ENCODE measurements at regions not wholly inside any gene's neighbourhood (a gene's known extent, or its start where the extent isn't known, plus 50 kb on each side); places are given as distances from the start of the nearest gene placed in this dataset.

DNA sequence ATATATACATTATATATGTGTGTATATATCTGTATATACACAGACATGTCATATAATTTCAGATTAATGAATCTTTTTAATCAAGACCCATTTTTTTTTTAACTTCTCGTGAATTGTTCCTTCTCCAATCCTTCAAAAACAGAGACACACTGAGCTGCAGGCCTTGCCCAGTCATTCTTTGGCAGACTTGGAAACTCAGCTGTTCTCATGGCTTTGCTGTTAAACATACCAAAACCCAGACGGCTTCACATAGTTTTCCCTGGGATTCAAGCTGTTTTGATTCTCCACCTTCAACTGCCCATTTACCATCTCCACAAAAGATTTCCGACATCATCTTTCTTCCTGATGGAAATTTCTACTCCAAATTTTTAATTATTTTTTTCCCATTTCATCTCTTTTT, 148.7 kb downstream of the KCNJ2 start:
- no peak overlapping the region for H3K27ac Mint-ChIP-seq
- H3K27me3 Mint-ChIP-seq (ENCODE audit: insufficient read depth, low read depth, poor library complexity), result peaks cover 11% of the 10 kb centered on the region
- Histone ChIP-seq H3K9me2 (ENCODE audit: insufficient read depth) (no peaks in the 10 kb centered on the region), H3K27ac (ENCODE audit: low read depth) (no peak overlapping the region), H3K4me2 (no peak overlapping the region), H2AFZ (no peak overlapping the region), H3K36me3 (ENCODE audit: insufficient read depth) (no peaks in the 10 kb centered on the region), H3K4me1 (ENCODE audit: insufficient read depth) (peaks cover 13% of the 10 kb centered on the region), H3K4me3 (no peak overlapping the region), H3K79me2 (replicated peaks; ENCODE audit: insufficient read depth) (no peaks in the 10 kb centered on the region), H3K27me3 (ENCODE audit: insufficient read depth) (no peaks in the 10 kb centered on the region), H3F3A (replicated peaks; ENCODE audit: low read depth) (no peaks in the 10 kb centered on the region), H4K20me1 (replicated peaks; ENCODE audit: insufficient read depth) (no peaks in the 10 kb centered on the region)
- H3K4me3 Mint-ChIP-seq, result no peak overlapping the region
- no peak for ATAC-seq
- no peaks in the 10 kb centered on the region for H3K9me3 Mint-ChIP-seq
- H3K4me1 Mint-ChIP-seq, result peaks cover 19% of the 10 kb centered on the region
- DNase-seq (ENCODE audit: low spot score), result no peak
- no peaks in the 10 kb centered on the region for H3K36me3 Mint-ChIP-seq (ENCODE audit: low read depth)
- TF ChIP-seq CREB1 (CRISPR knock-in tag; IDR thresholded peaks at IDR 0.05; ENCODE audit: low read depth), result no peak
- TF ChIP-seq, protein P1, sequence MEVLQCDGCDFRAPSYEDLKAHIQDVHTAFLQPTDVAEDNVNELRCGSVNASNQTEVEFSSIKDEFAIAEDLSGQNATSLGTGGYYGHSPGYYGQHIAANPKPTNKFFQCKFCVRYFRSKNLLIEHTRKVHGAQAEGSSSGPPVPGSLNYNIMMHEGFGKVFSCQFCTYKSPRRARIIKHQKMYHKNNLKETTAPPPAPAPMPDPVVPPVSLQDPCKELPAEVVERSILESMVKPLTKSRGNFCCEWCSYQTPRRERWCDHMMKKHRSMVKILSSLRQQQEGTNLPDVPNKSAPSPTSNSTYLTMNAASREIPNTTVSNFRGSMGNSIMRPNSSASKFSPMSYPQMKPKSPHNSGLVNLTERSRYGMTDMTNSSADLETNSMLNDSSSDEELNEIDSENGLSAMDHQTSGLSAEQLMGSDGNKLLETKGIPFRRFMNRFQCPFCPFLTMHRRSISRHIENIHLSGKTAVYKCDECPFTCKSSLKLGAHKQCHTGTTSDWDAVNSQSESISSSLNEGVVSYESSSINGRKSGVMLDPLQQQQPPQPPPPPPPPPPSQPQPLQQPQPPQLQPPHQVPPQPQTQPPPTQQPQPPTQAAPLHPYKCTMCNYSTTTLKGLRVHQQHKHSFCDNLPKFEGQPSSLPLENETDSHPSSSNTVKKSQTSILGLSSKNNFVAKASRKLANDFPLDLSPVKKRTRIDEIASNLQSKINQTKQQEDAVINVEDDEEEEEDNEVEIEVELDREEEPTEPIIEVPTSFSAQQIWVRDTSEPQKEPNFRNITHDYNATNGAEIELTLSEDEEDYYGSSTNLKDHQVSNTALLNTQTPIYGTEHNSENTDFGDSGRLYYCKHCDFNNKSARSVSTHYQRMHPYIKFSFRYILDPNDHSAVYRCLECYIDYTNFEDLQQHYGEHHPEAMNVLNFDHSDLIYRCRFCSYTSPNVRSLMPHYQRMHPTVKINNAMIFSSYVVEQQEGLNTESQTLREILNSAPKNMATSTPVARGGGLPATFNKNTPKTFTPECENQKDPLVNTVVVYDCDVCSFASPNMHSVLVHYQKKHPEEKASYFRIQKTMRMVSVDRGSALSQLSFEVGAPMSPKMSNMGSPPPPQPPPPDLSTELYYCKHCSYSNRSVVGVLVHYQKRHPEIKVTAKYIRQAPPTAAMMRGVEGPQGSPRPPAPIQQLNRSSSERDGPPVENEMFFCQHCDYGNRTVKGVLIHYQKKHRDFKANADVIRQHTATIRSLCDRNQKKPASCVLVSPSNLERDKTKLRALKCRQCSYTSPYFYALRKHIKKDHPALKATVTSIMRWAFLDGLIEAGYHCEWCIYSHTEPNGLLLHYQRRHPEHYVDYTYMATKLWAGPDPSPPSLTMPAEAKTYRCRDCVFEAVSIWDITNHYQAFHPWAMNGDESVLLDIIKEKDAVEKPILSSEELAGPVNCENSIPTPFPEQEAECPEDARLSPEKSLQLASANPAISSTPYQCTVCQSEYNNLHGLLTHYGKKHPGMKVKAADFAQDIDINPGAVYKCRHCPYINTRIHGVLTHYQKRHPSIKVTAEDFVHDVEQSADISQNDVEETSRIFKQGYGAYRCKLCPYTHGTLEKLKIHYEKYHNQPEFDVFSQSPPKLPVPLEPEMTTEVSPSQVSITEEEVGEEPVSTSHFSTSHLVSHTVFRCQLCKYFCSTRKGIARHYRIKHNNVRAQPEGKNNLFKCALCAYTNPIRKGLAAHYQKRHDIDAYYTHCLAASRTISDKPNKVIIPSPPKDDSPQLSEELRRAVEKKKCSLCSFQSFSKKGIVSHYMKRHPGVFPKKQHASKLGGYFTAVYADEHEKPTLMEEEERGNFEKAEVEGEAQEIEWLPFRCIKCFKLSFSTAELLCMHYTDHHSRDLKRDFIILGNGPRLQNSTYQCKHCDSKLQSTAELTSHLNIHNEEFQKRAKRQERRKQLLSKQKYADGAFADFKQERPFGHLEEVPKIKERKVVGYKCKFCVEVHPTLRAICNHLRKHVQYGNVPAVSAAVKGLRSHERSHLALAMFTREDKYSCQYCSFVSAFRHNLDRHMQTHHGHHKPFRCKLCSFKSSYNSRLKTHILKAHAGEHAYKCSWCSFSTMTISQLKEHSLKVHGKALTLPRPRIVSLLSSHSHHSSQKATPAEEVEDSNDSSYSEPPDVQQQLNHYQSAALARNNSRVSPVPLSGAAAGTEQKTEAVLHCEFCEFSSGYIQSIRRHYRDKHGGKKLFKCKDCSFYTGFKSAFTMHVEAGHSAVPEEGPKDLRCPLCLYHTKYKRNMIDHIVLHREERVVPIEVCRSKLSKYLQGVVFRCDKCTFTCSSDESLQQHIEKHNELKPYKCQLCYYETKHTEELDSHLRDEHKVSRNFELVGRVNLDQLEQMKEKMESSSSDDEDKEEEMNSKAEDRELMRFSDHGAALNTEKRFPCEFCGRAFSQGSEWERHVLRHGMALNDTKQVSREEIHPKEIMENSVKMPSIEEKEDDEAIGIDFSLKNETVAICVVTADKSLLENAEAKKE (CRISPR knock-in tag; IDR thresholded peaks at IDR 0.05), result no peak
- TF ChIP-seq, protein P2, sequence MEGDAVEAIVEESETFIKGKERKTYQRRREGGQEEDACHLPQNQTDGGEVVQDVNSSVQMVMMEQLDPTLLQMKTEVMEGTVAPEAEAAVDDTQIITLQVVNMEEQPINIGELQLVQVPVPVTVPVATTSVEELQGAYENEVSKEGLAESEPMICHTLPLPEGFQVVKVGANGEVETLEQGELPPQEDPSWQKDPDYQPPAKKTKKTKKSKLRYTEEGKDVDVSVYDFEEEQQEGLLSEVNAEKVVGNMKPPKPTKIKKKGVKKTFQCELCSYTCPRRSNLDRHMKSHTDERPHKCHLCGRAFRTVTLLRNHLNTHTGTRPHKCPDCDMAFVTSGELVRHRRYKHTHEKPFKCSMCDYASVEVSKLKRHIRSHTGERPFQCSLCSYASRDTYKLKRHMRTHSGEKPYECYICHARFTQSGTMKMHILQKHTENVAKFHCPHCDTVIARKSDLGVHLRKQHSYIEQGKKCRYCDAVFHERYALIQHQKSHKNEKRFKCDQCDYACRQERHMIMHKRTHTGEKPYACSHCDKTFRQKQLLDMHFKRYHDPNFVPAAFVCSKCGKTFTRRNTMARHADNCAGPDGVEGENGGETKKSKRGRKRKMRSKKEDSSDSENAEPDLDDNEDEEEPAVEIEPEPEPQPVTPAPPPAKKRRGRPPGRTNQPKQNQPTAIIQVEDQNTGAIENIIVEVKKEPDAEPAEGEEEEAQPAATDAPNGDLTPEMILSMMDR (conservative IDR thresholded peaks at IDR 0.05; ENCODE audit: low read depth in 2 of 2), result no peak
- no peak for TF ChIP-seq EZH2phosphoT487 (IDR thresholded peaks at IDR 0.05; ENCODE audit: unreplicated experiment)
- no peak for TF ChIP-seq ZNF331 (CRISPR knock-in tag; IDR thresholded peaks at IDR 0.05; ENCODE audit: low read depth)
- TF ChIP-seq EZH2 (IDR thresholded peaks at IDR 0.05; ENCODE audit: low read depth, unreplicated experiment), result no peak

All from GM23338 (cell line).